ENCODE measurements at regions not wholly inside any gene's neighbourhood (a gene's known extent, or its start where the extent isn't known, plus 50 kb on each side); places are given as distances from the start of the nearest gene placed in this dataset.

GRCh38 chrX:69263251-69263820 is 98.1 kb upstream of the PJA1 start:
- DNase-seq = no peak

- no peak for DNase-seq
Measured at GRCh38 chrX:69262036-69262936, 97.0 kb upstream of the PJA1 start.

- no peak for DNase-seq
Measured at GRCh38 chrX:69260169-69260568, 94.9 kb upstream of the PJA1 start.

- no peak for DNase-seq
Measured at GRCh38 chrX:69258893-69259292, 93.6 kb upstream of the PJA1 start.

- no peak for DNase-seq
Measured at GRCh38 chrX:69257499-69258127, 92.4 kb upstream of the PJA1 start.

GRCh38 chrX:69256291-69256565 is 91.0 kb upstream of the PJA1 start:
- DNase-seq = no peak

GRCh38 chrX:69255441-69256290 is 90.4 kb upstream of the PJA1 start:
- DNase-seq = no peak

- no peak for DNase-seq
Measured at GRCh38 chrX:69253821-69254220, 88.6 kb upstream of the PJA1 start.

GRCh38 chrX:69243276-69243675 is 78.0 kb upstream of the PJA1 start:
- DNase-seq = no peak

- no peak for DNase-seq
Measured at GRCh38 chrX:69238887-69239231, 73.6 kb upstream of the PJA1 start.

GRCh38 chrX:69238114-69238886 is 73.0 kb upstream of the PJA1 start:
- no peak for DNase-seq

GRCh38 chrX:69237236-69237635 is 72.0 kb upstream of the PJA1 start:
- no peak for DNase-seq

- DNase-seq = no peak
Measured at GRCh38 chrX:69236641-69237040, 71.4 kb upstream of the PJA1 start.

- no peak for DNase-seq
Measured at GRCh38 chrX:69234624-69235023, 69.4 kb upstream of the PJA1 start.

GRCh38 chrX:69232945-69233344 is 67.7 kb upstream of the PJA1 start:
- DNase-seq = no peak

- DNase-seq = no peak
Measured at GRCh38 chrX:69231903-69232302, 66.7 kb upstream of the PJA1 start.

GRCh38 chrX:69229436-69229835 is 64.2 kb upstream of the PJA1 start:
- no peak for DNase-seq

- no peak for DNase-seq
Measured at GRCh38 chrX:69228732-69229131, 63.5 kb upstream of the PJA1 start.

GRCh38 chrX:69226459-69227158 is 61.4 kb upstream of the PJA1 start:
- DNase-seq = no peak

GRCh38 chrX:69222103-69223090 is 57.1 kb upstream of the PJA1 start:
- DNase-seq = no peak

Data from NCI-H774 (cell line).